ENCODE measurements at regions not wholly inside any gene's neighbourhood (a gene's known extent, or its start where the extent isn't known, plus 50 kb on each side); places are given as distances from the start of the nearest gene placed in this dataset.

- Mint-ChIP-seq H3K27me3 (ENCODE audit: low read depth) (no peaks in the 10 kb centered on the region), H3K9me3 (ENCODE audit: low read depth) (peaks cover 3% of the 10 kb centered on the region), H3K4me1 (ENCODE audit: low read depth) (no peaks in the 10 kb centered on the region), H3K27ac (ENCODE audit: unreplicated experiment) (no peak overlapping the region), H3K4me3 (ENCODE audit: unreplicated experiment) (no peak overlapping the region), H3K36me3 (ENCODE audit: low read depth) (no peaks in the 10 kb centered on the region)
- no peak for TF ChIP-seq CTCF (IDR thresholded peaks at IDR 0.05)
- no peak for DNase-seq (ENCODE audit: low spot score)
Measured at GRCh38 chrX:20973038-20973437, 401.2 kb upstream of the CNKSR2 start.

GRCh38 chrX:20971250-20971649, 403.0 kb upstream of the CNKSR2 start:
- no peaks in the 10 kb centered on the region for H3K36me3 Mint-ChIP-seq (ENCODE audit: low read depth)
- H3K4me1 Mint-ChIP-seq (ENCODE audit: low read depth), result no peaks in the 10 kb centered on the region
- no peak overlapping the region for H3K4me3 Mint-ChIP-seq (ENCODE audit: unreplicated experiment)
- DNase-seq (ENCODE audit: low spot score), result no peak
- TF ChIP-seq CTCF (IDR thresholded peaks at IDR 0.05), result no peak
- no peak overlapping the region for H3K27ac Mint-ChIP-seq (ENCODE audit: unreplicated experiment)
- peaks cover 3% of the 10 kb centered on the region for H3K9me3 Mint-ChIP-seq (ENCODE audit: low read depth)
- no peaks in the 10 kb centered on the region for H3K27me3 Mint-ChIP-seq (ENCODE audit: low read depth)

- Mint-ChIP-seq H3K27ac (ENCODE audit: unreplicated experiment) (no peak overlapping the region), H3K9me3 (ENCODE audit: low read depth) (peaks cover 3% of the 10 kb centered on the region), H3K4me3 (ENCODE audit: unreplicated experiment) (no peak overlapping the region), H3K36me3 (ENCODE audit: low read depth) (no peaks in the 10 kb centered on the region), H3K27me3 (ENCODE audit: low read depth) (no peaks in the 10 kb centered on the region), H3K4me1 (ENCODE audit: low read depth) (no peaks in the 10 kb centered on the region)
- DNase-seq (ENCODE audit: low spot score), result no peak
- no peak for TF ChIP-seq CTCF (IDR thresholded peaks at IDR 0.05)
Measured at GRCh38 chrX:20969565-20969964, 404.7 kb upstream of the CNKSR2 start.

GRCh38 chrX:20968996-20969395, 405.2 kb upstream of the CNKSR2 start:
- no peak for TF ChIP-seq CTCF (IDR thresholded peaks at IDR 0.05)
- Mint-ChIP-seq H3K27ac (ENCODE audit: unreplicated experiment) (no peak overlapping the region), H3K36me3 (ENCODE audit: low read depth) (no peaks in the 10 kb centered on the region), H3K4me3 (ENCODE audit: unreplicated experiment) (no peak overlapping the region), H3K9me3 (ENCODE audit: low read depth) (peaks cover 5% of the 10 kb centered on the region), H3K27me3 (ENCODE audit: low read depth) (no peaks in the 10 kb centered on the region), H3K4me1 (ENCODE audit: low read depth) (no peaks in the 10 kb centered on the region)
- no peak for DNase-seq (ENCODE audit: low spot score)

GRCh38 chrX:20967725-20968124, 406.5 kb upstream of the CNKSR2 start:
- H3K27me3 Mint-ChIP-seq (ENCODE audit: low read depth), result no peaks in the 10 kb centered on the region

More at GRCh38 chrX:20967725-20968124, 406.5 kb upstream of the CNKSR2 start:
- no peak for TF ChIP-seq CTCF (IDR thresholded peaks at IDR 0.05)
- Mint-ChIP-seq H3K4me1 (ENCODE audit: low read depth) (no peaks in the 10 kb centered on the region), H3K4me3 (ENCODE audit: unreplicated experiment) (no peak overlapping the region), H3K36me3 (ENCODE audit: low read depth) (no peaks in the 10 kb centered on the region), H3K9me3 (ENCODE audit: low read depth) (peaks cover 15% of the 10 kb centered on the region), H3K27ac (ENCODE audit: unreplicated experiment) (no peak overlapping the region)
- DNase-seq (ENCODE audit: low spot score), result no peak
